Liver (tissue), 8 donors: ENCODE measurements at regions not wholly inside any gene's neighbourhood (a gene's known extent, or its start where the extent isn't known, plus 50 kb on each side); places are given as distances from the start of the nearest gene placed in this dataset.
A peak's percentile ranks its signal among the peaks of the same experiment; 100 is the strongest.

Experiments
- DNase-seq: peaks from one replicate; pipeline ENCODE4 v3.0.0-alpha.2; 2017; ENCODE audit warnings: low spot score
- H3K27ac ChIP-seq, 2 donors: one replicate each; pipeline ENCODE4 v1.7.0; 2013; ENCODE audit warnings: inconsistent platforms in 2 of 2, low read length in 2 of 2, control low read depth in 1 of 2, low read depth in 1 of 2, mild to moderate bottlenecking in 1 of 2
- H3K27me3 ChIP-seq, 4 donors: one replicate each; pipeline versions ENCODE4 v1.6.1 to v1.7.0; 2013; ENCODE audit warnings: low read length in 3 of 4, inconsistent platforms in 1 of 4, mild to moderate bottlenecking in 1 of 4, moderate library complexity in 1 of 4; ENCODE audit not compliant: control insufficient read depth in 4 of 4, insufficient read depth in 4 of 4
- H3K36me3 ChIP-seq, 4 donors: one replicate each; pipeline versions ENCODE4 v1.6.1 to v1.7.0; 2013; ENCODE audit warnings: low read length in 3 of 4, mild to moderate bottlenecking in 3 of 4, low read depth in 1 of 4, moderate library complexity in 1 of 4; ENCODE audit not compliant: control insufficient read depth in 4 of 4, insufficient read depth in 3 of 4
- H3K4me1 ChIP-seq, 4 donors: one replicate each; pipeline versions ENCODE4 v1.6.1 to v1.7.0; 2013; ENCODE audit warnings: low read length in 3 of 4, mild to moderate bottlenecking in 3 of 4, moderate library complexity in 1 of 4; ENCODE audit not compliant: control insufficient read depth in 4 of 4, insufficient read depth in 4 of 4
- H3K4me3 ChIP-seq, 3 donors: one replicate each; pipeline versions ENCODE4 v1.6.1 to v1.7.0; 2013; ENCODE audit warnings: low read length in 3 of 3, control low read depth in 1 of 3, low read depth in 1 of 3, mild to moderate bottlenecking in 1 of 3
- H3K9ac ChIP-seq, 2 donors: one replicate each; pipeline ENCODE4 v1.7.0; 2013; ENCODE audit warnings: low read length in 2 of 2, mild to moderate bottlenecking in 2 of 2, moderate library complexity in 2 of 2, control low read depth in 1 of 2, low read depth in 1 of 2
- H3K9me3 ChIP-seq, 4 donors: one replicate each; pipeline versions ENCODE4 v1.6.1 to v1.7.0; 2013; ENCODE audit warnings: low read length in 3 of 4; ENCODE audit not compliant: control insufficient read depth in 4 of 4
- ATF3 ChIP-seq: IDR thresholded peaks from 2 replicates; pipeline ENCODE4 v1.6.1; 2016; ENCODE audit warnings: antibody characterized with exemption
- CTCF ChIP-seq: fragments of 150-350 bp; IDR thresholded peaks from 2 replicates; pipeline ENCODE4 v1.5.1; 2017; ENCODE audit warnings: improper control_type of control experiment, low read depth, low read length; ENCODE audit not compliant: missing input control
- FOXA1 ChIP-seq: IDR thresholded peaks from 2 replicates; pipeline ENCODE4 v1.6.1; 2016; ENCODE audit warnings: antibody characterized with exemption
- FOXA2 ChIP-seq: IDR thresholded peaks from 2 replicates; pipeline ENCODE4 v1.6.1; 2016; ENCODE audit warnings: antibody characterized with exemption
- GABPA ChIP-seq, 2 donors: IDR thresholded peaks in 1 of 2; conservative IDR thresholded peaks in 1 of 2; 2 replicates each; pipeline ENCODE4 v1.6.1; 2016; ENCODE audit warnings: antibody characterized with exemption in 2 of 2, mild to moderate bottlenecking in 1 of 2, moderate library complexity in 1 of 2
- HNF4A ChIP-seq, 2 donors: conservative IDR thresholded peaks; 2 replicates each; pipeline ENCODE4 v1.6.1; 2016; ENCODE audit warnings: antibody characterized with exemption in 2 of 2, mild to moderate bottlenecking in 2 of 2
- RAD21 ChIP-seq, 2 donors: IDR thresholded peaks; 2 replicates each; pipeline ENCODE4 v1.6.1; 2016; ENCODE audit warnings: antibody characterized with exemption in 2 of 2, mild to moderate bottlenecking in 2 of 2
- RXRA ChIP-seq, 2 donors: IDR thresholded peaks; 2 replicates each; pipeline ENCODE4 v1.6.1; 2017 to 2018; ENCODE audit warnings: antibody characterized with exemption in 2 of 2, mild to moderate bottlenecking in 1 of 2
- SP1 ChIP-seq: IDR thresholded peaks from 2 replicates; pipeline ENCODE4 v1.6.1; 2018; ENCODE audit warnings: antibody characterized with exemption, mild to moderate bottlenecking
- TAF1 ChIP-seq: conservative IDR thresholded peaks from 2 replicates; pipeline ENCODE4 v1.6.1; 2016; ENCODE audit warnings: antibody characterized with exemption, mild to moderate bottlenecking
- YY1 ChIP-seq: IDR thresholded peaks from 2 replicates; pipeline ENCODE4 v1.6.1; 2016; ENCODE audit warnings: antibody characterized with exemption, mild to moderate bottlenecking
- ZBTB33 ChIP-seq: IDR thresholded peaks from 2 replicates; pipeline ENCODE4 v1.6.1; 2016; ENCODE audit warnings: antibody characterized with exemption
- WGBS: extraction: QIAGEN DNeasy Blood & Tissue Kit; methylation state at CpG from one replicate; pipeline ENCODE4 v1.1.7; 2013; 5-methylcytosine and 5-hydroxymethylcytosine counted together
- donor health status: healthy.
- donor health status: healthy.
- donor health status: healthy.
- donor health status: healthy.
- donor health status: healthy.

- no peak for DNase-seq
- Histone ChIP-seq H3K27ac (no peak overlapping the region), H3K4me1 (peaks cover 0 to 4% (median 0%) of the 10 kb centered on the region in 4 donors), H3K9me3 (no peaks in the 10 kb centered on the region), H3K9ac (no peak overlapping the region), H3K36me3 (no peaks in the 10 kb centered on the region), H3K4me3 (no peak overlapping the region), H3K27me3 (no peaks in the 10 kb centered on the region)
- TF ChIP-seq FOXA1 (no peak), ZBTB33 (no peak), RAD21 (IDR thresholded peaks at IDR 0.05) (no peak), FOXA2 (no peak)
- 89% methylated on average over 9 of the region's 9 CpGs for WGBS
Measured at GRCh38 chr2:6290217-6291015, 575.3 kb downstream of the CMPK2 start.

- WGBS, result 23% methylated on average over 2 of the region's 2 CpGs
- H3K4me3 ChIP-seq, result no peak overlapping the region
- no peak overlapping the region for H3K27ac ChIP-seq
- H3K9ac ChIP-seq, result no peak overlapping the region
- peaks cover 0 to 2% (median 0%) of the 10 kb centered on the region in 4 donors for H3K27me3 ChIP-seq
- no peak for TF ChIP-seq ZBTB33
- TF ChIP-seq GABPA (IDR thresholded peaks at IDR 0.05 in 1 of 2, conservative IDR thresholded peaks at IDR 0.05 in 1 of 2), result no peak
- TF ChIP-seq FOXA1, result no peak
- TF ChIP-seq TAF1, result no peak
- TF ChIP-seq HNF4A (conservative IDR thresholded peaks at IDR 0.05), result peak; percentile 26 to 53
- TF ChIP-seq FOXA2, result no peak
- TF ChIP-seq ATF3, result no peak
- no peak for DNase-seq
- H3K36me3 ChIP-seq, result no peaks in the 10 kb centered on the region
- peaks cover 0 to 4% (median 0%) of the 10 kb centered on the region in 4 donors for H3K4me1 ChIP-seq
- H3K9me3 ChIP-seq, result no peaks in the 10 kb centered on the region
Measured at GRCh38 chr2:6294791-6295190, 570.9 kb downstream of the CMPK2 start.

- DNase-seq, result no peak
- Histone ChIP-seq H3K9me3 (no peaks in the 10 kb centered on the region), H3K4me3 (no peak overlapping the region), H3K36me3 (no peaks in the 10 kb centered on the region), H3K27me3 (peaks cover 0 to 2% (median 0%) of the 10 kb centered on the region in 4 donors), H3K9ac (no peak overlapping the region), H3K27ac (no peak overlapping the region), H3K4me1 (peaks cover 0 to 4% (median 0%) of the 10 kb centered on the region in 4 donors)
- no peak for TF ChIP-seq CTCF
- TF ChIP-seq ZBTB33, result no peak
- TF ChIP-seq YY1, result no peak
- TF ChIP-seq SP1, result no peak
- TF ChIP-seq RXRA (IDR thresholded peaks at IDR 0.05), result no peak
- 93% methylated on average over 4 of the region's 4 CpGs for WGBS
Measured at GRCh38 chr2:6297238-6297637, 568.5 kb downstream of the CMPK2 start.
